HEK293 (cell line): ENCODE measurements at regions not wholly inside any gene's neighbourhood (a gene's known extent, or its start where the extent isn't known, plus 50 kb on each side); places are given as distances from the start of the nearest gene placed in this dataset.

Experiments used
- CTCF ChIA-PET: fragments of 350-600 bp; formaldehyde crosslinking; extraction: SDS; loops from one replicate; lab custom pipeline; 2021; ENCODE audit warnings: antibody characterized with exemption; lab: Yijun Ruan, JAX
- POLR2A ChIA-PET: fragments of 300-600 bp; formaldehyde crosslinking; extraction: SDS; loops from one replicate; lab custom pipeline; 2020; ENCODE audit warnings: antibody characterized with exemption, inconsistent platforms; lab: Yijun Ruan, JAX
- H3K27ac ChIP-seq: fragments of 200-500 bp; sonication (Bioruptor generic); 2 replicates; pipeline ENCODE4 v1.5.1; 2014; ENCODE audit warnings: low read depth, low read length, control low read depth, inconsistent platforms; ENCODE audit errors: extremely low read depth
- H3K36me3 ChIP-seq, 2 experiments: fragments of 200-500 bp in 1 of 2; sonication (Bioruptor generic) in 1 of 2; 1 replicate in 1 of 2; 2 replicates in 1 of 2; pipeline ENCODE4 v1.5.1; 2014 to 2017; ENCODE audit warnings: inconsistent platforms in 2 of 2, low read length in 2 of 2; ENCODE audit not compliant: control insufficient read depth in 2 of 2, insufficient read depth in 1 of 2
- H3K4me1 ChIP-seq: fragments of 200-500 bp; sonication (Bioruptor generic); 2 replicates; pipeline ENCODE4 v1.5.1; 2014; ENCODE audit warnings: mild to moderate bottlenecking, low read length, inconsistent platforms; ENCODE audit not compliant: control insufficient read depth, insufficient read depth
- H3K4me3 ChIP-seq: 2 replicates; pipeline ENCODE4 v1.5.1; 2011; ENCODE audit warnings: low read depth, mild to moderate bottlenecking, control low read depth, low read length, moderate library complexity
- H3K9me3 ChIP-seq: fragments of 200-500 bp; sonication (Bioruptor generic); 2 replicates; pipeline ENCODE4 v1.5.1; 2014; ENCODE audit warnings: low read depth, low read length, inconsistent platforms; ENCODE audit not compliant: control insufficient read depth, insufficient read depth
- INSM2 ChIP-seq: fragments of 450-650 bp; formaldehyde crosslinking; IDR thresholded peaks from 2 replicates; pipeline ENCODE4 v1.5.1; 2016; ENCODE audit warnings: missing biosample characterization, missing genetic modification characterization
- PRDM10 ChIP-seq: fragments of 450-650 bp; formaldehyde crosslinking; IDR thresholded peaks from 2 replicates; pipeline ENCODE4 v1.5.1; 2016; ENCODE audit warnings: missing biosample characterization, missing genetic modification characterization
- ZBTB6 ChIP-seq: fragments of 450-650 bp; formaldehyde crosslinking; IDR thresholded peaks from 2 replicates; pipeline ENCODE4 v1.5.1; 2017; ENCODE audit warnings: missing biosample characterization, missing genetic modification characterization
- ZIC2 ChIP-seq: fragments of 450-650 bp; formaldehyde crosslinking; IDR thresholded peaks from 2 replicates; pipeline ENCODE4 v1.5.1; 2016; ENCODE audit warnings: missing biosample characterization, missing genetic modification characterization
- ZNF133 ChIP-seq: fragments of 450-650 bp; formaldehyde crosslinking; IDR thresholded peaks from 2 replicates; pipeline ENCODE4 v1.5.1; 2016; ENCODE audit warnings: missing biosample characterization, missing genetic modification characterization
- ZNF140 ChIP-seq: fragments of 450-650 bp; formaldehyde crosslinking; IDR thresholded peaks from 2 replicates; pipeline ENCODE4 v1.5.1; 2016; ENCODE audit warnings: missing biosample characterization, missing genetic modification characterization
- ZNF174 ChIP-seq: fragments of 450-650 bp; formaldehyde crosslinking; IDR thresholded peaks from 2 replicates; pipeline ENCODE4 v1.5.0; 2017; ENCODE audit warnings: missing biosample characterization, mild to moderate bottlenecking, missing genetic modification characterization
- ZNF23 ChIP-seq: fragments of 450-650 bp; formaldehyde crosslinking; IDR thresholded peaks from 2 replicates; pipeline ENCODE4 v1.5.1; 2016; ENCODE audit warnings: missing biosample characterization, missing genetic modification characterization, borderline replicate concordance
- ZNF248 ChIP-seq: fragments of 450-650 bp; formaldehyde crosslinking; IDR thresholded peaks from 2 replicates; pipeline ENCODE4 v1.5.1; 2017; ENCODE audit warnings: missing biosample characterization, missing genetic modification characterization
- ZNF292 ChIP-seq: fragments of 450-650 bp; formaldehyde crosslinking; IDR thresholded peaks from 2 replicates; pipeline ENCODE4 v1.5.1; 2016; ENCODE audit warnings: low read depth, missing biosample characterization, missing genetic modification characterization, borderline replicate concordance
- ZNF311 ChIP-seq: fragments of 450-650 bp; formaldehyde crosslinking; IDR thresholded peaks from 2 replicates; pipeline ENCODE4 v1.5.1; 2017; ENCODE audit warnings: missing biosample characterization, missing genetic modification characterization, borderline replicate concordance
- ZNF449 ChIP-seq: fragments of 450-650 bp; formaldehyde crosslinking; IDR thresholded peaks from 2 replicates; pipeline ENCODE4 v1.5.1; 2017; ENCODE audit warnings: missing biosample characterization, mild to moderate bottlenecking, missing genetic modification characterization, moderate library complexity
- ZNF518A ChIP-seq: fragments of 450-650 bp; formaldehyde crosslinking; conservative IDR thresholded peaks from 2 replicates; pipeline ENCODE4 v1.5.1; 2016; ENCODE audit warnings: low read depth, missing biosample characterization, missing genetic modification characterization
- ZNF521 ChIP-seq: fragments of 450-650 bp; formaldehyde crosslinking; IDR thresholded peaks from 2 replicates; pipeline ENCODE4 v1.5.1; 2017; ENCODE audit warnings: missing biosample characterization, mild to moderate bottlenecking, missing genetic modification characterization
- ZNF529 ChIP-seq: fragments of 450-650 bp; formaldehyde crosslinking; IDR thresholded peaks from 2 replicates; pipeline ENCODE4 v1.5.1; 2017; ENCODE audit warnings: missing genetic modification characterization, missing biosample characterization; ENCODE audit not compliant: insufficient replicate concordance
- ZNF571 ChIP-seq: fragments of 450-650 bp; formaldehyde crosslinking; IDR thresholded peaks from 2 replicates; pipeline ENCODE4 v1.5.0; 2017; ENCODE audit warnings: missing biosample characterization, missing genetic modification characterization
- ZNF610 ChIP-seq: fragments of 450-650 bp; formaldehyde crosslinking; IDR thresholded peaks from 2 replicates; pipeline ENCODE4 v1.5.1; 2016; ENCODE audit warnings: missing biosample characterization, missing genetic modification characterization, borderline replicate concordance
- ZNF654 ChIP-seq: fragments of 450-650 bp; formaldehyde crosslinking; IDR thresholded peaks from 2 replicates; pipeline ENCODE4 v1.5.1; 2016; ENCODE audit warnings: low read depth, missing biosample characterization, missing genetic modification characterization
- ZNF677 ChIP-seq: fragments of 450-650 bp; IDR thresholded peaks from 2 replicates; pipeline ENCODE4 v1.5.0; 2018; ENCODE audit warnings: missing biosample characterization, mild to moderate bottlenecking, missing genetic modification characterization, moderate library complexity

- H3K4me3 ChIP-seq, result no peak overlapping the region
- ChIA-PET POLR2A (no interaction called here), CTCF (no interaction called here)
Measured at GRCh38 chr10:131444286-131444685, 132.8 kb upstream of the TCERG1L start.

GRCh38 chr10:131444862-131445461 is 133.4 kb upstream of the TCERG1L start:
- POLR2A ChIA-PET, result no interaction called here
- H3K9me3 ChIP-seq, result no peaks in the 10 kb centered on the region
- no peak overlapping the region for H3K4me3 ChIP-seq
- no peak overlapping the region for H3K27ac ChIP-seq
- CTCF ChIA-PET, result no interaction called here
- H3K36me3 ChIP-seq, result no peaks in the 10 kb centered on the region
- no peaks in the 10 kb centered on the region for H3K4me1 ChIP-seq
- no peak for TF ChIP-seq ZNF677 (tag by site-specific recombination)
- TF ChIP-seq ZNF311 (tag by site-specific recombination), result no peak
- no peak for TF ChIP-seq ZNF521
- TF ChIP-seq ZNF248, result no peak
- TF ChIP-seq PRDM10 (tag by site-specific recombination), result no peak
- TF ChIP-seq ZNF174 (tag by site-specific recombination), result no peak
- no peak for TF ChIP-seq ZIC2 (tag by site-specific recombination)
- TF ChIP-seq INSM2 (tag by site-specific recombination), result no peak
- no peak for TF ChIP-seq ZNF449 (tag by site-specific recombination)

More at GRCh38 chr10:131444286-131444685, 132.8 kb upstream of the TCERG1L start:
- H3K9me3 ChIP-seq, result no peaks in the 10 kb centered on the region
- H3K27ac ChIP-seq, result no peak overlapping the region
- no peaks in the 10 kb centered on the region for H3K36me3 ChIP-seq
- H3K4me1 ChIP-seq, result no peaks in the 10 kb centered on the region
- TF ChIP-seq ZNF571 (tag by site-specific recombination) (no peak), ZNF23 (no peak), ZNF529 (tag by site-specific recombination) (no peak), ZNF133 (tag by site-specific recombination) (no peak), ZNF654 (tag by site-specific recombination) (no peak), ZNF292 (no peak), ZNF140 (no peak), ZNF610 (tag by site-specific recombination) (no peak), ZBTB6 (tag by site-specific recombination) (no peak), ZNF518A (tag by site-specific recombination) (no peak)
